H1 (cell line): ENCODE measurements at regions not wholly inside any gene's neighbourhood (a gene's known extent, or its start where the extent isn't known, plus 50 kb on each side); places are given as distances from the start of the nearest gene placed in this dataset.

Source experiments
- CTCF ChIA-PET: fragments of 300-600 bp; sonication (Branson Sonifier 250); formaldehyde crosslinking; loops from one replicate; lab custom pipeline; 2021; ENCODE audit not compliant: partially characterized antibody; lab: Charles Lee
- POLR2A ChIA-PET: fragments of 300-600 bp; sonication (Branson Sonifier 250); formaldehyde crosslinking; loops from one replicate; lab custom pipeline; 2021; ENCODE audit warnings: inconsistent platforms; ENCODE audit not compliant: partially characterized antibody; lab: Charles Lee
- DNase-seq, 2 experiments: peaks; one replicate each; pipeline versions ENCODE4 v3.0.0 to v3.0.0-alpha.2; 2010 to 2022; ENCODE audit warnings: low spot score in 2 of 2, low read depth in 1 of 2, mixed read lengths in 1 of 2
- FAIRE-seq: peaks from 2 replicates; lab custom pipeline; 2011; peaks lifted over from hg19 to GRCh38; lab: Jason Lieb, UNC
- H2AFZ ChIP-seq: 2 replicates; pipeline ENCODE4 v1.8.1; 2012; ENCODE audit warnings: low read length, inconsistent platforms
- H2AK5ac ChIP-seq: 2 replicates; pipeline ENCODE4 v1.6.1; 2013; ENCODE audit warnings: low read depth, low read length
- H2BK120ac ChIP-seq: replicated peaks from 2 replicates; pipeline ENCODE3; 2013; ENCODE audit warnings: low read depth, low read length, inconsistent platforms
- H2BK12ac ChIP-seq: 2 replicates; pipeline ENCODE4 v1.6.1; 2013; ENCODE audit warnings: low read depth, low read length
- H2BK15ac ChIP-seq: 2 replicates; pipeline ENCODE4 v1.6.1; 2013; ENCODE audit warnings: low read length
- H2BK20ac ChIP-seq: 2 replicates; pipeline ENCODE4 v1.6.1; 2013; ENCODE audit warnings: low read length
- H2BK5ac ChIP-seq: 2 replicates; pipeline ENCODE4 v1.6.1; 2013; ENCODE audit warnings: low read depth, low read length
- H3K14ac ChIP-seq: 2 replicates; pipeline ENCODE4 v1.6.1; 2013; ENCODE audit warnings: inconsistent platforms; ENCODE audit not compliant: insufficient read length
- H3K18ac ChIP-seq: 2 replicates; pipeline ENCODE4 v1.6.1; 2013; ENCODE audit warnings: low read length; ENCODE audit errors: extremely low read depth
- H3K23ac ChIP-seq: 2 replicates; pipeline ENCODE4 v1.6.1; 2013; ENCODE audit warnings: inconsistent platforms; ENCODE audit not compliant: insufficient read length
- H3K23me2 ChIP-seq: 2 replicates; pipeline ENCODE4 v1.6.1; 2013; ENCODE audit warnings: low read depth, low read length
- H3K27ac ChIP-seq: 2 replicates; pipeline ENCODE4 v1.6.1; 2011; ENCODE audit warnings: low read depth, low read length, inconsistent platforms
- H3K27me3 ChIP-seq, 4 experiments: replicated peaks in 1 of 4; 1 replicate in 1 of 4; 2 replicates in 3 of 4; pipeline versions ENCODE4 v1.6.1 to v1.8.1; 2011 to 2013; ENCODE audit warnings: low read length in 3 of 4, mild to moderate bottlenecking in 3 of 4, inconsistent platforms in 2 of 4, mixed read lengths in 2 of 4, moderate library complexity in 1 of 4; ENCODE audit not compliant: control insufficient read depth in 3 of 4, insufficient read depth in 3 of 4; ENCODE audit errors: extremely low read depth in 1 of 4
- H3K36me3 ChIP-seq, 4 experiments: 2 replicates each; pipeline versions ENCODE4 v1.6.1 to v1.8.1; 2011 to 2013; ENCODE audit warnings: mild to moderate bottlenecking in 4 of 4, low read length in 3 of 4, moderate library complexity in 2 of 4, control low read depth in 1 of 4, inconsistent platforms in 1 of 4; ENCODE audit not compliant: insufficient read depth in 4 of 4, control insufficient read depth in 2 of 4
- H3K4ac ChIP-seq: replicated peaks from 2 replicates; pipeline ENCODE3; 2013; ENCODE audit warnings: low read length, low read depth, mixed read lengths, inconsistent platforms; ENCODE audit not compliant: insufficient read length
- H3K4me1 ChIP-seq, 4 experiments: replicated peaks in 1 of 4; 1 replicate in 1 of 4; 2 replicates in 3 of 4; pipeline versions ENCODE4 v1.6.1 to v1.8.1; 2011 to 2013; ENCODE audit warnings: low read length in 3 of 4, inconsistent platforms in 2 of 4, mixed read lengths in 1 of 4; ENCODE audit not compliant: insufficient read depth in 4 of 4, control insufficient read depth in 3 of 4
- H3K4me2 ChIP-seq, 2 experiments: 2 replicates each; pipeline versions ENCODE4 v1.6.1 to v1.8.1; 2011 to 2013; ENCODE audit warnings: low read depth in 2 of 2, low read length in 2 of 2, control low read depth in 1 of 2, inconsistent platforms in 1 of 2, mild to moderate bottlenecking in 1 of 2; ENCODE audit not compliant: insufficient read depth in 1 of 2
- H3K4me3 ChIP-seq, 4 experiments: fragments of 200-600, 300-600 bp in 1 of 4; sonication (generic), shearing (Covaris generic), sonication (Bioruptor Twin) in 1 of 4; 2 replicates each; pipeline versions ENCODE4 v1.5.1 to v1.8.1; 2011 to 2016; ENCODE audit warnings: low read length in 4 of 4, low read depth in 3 of 4, control low read depth in 2 of 4, inconsistent platforms in 2 of 4, mild to moderate bottlenecking in 2 of 4, mixed read lengths in 1 of 4, moderate library complexity in 1 of 4; ENCODE audit not compliant: insufficient read depth in 2 of 4; ENCODE audit errors: extremely low read depth in 1 of 4
- H3K56ac ChIP-seq: replicated peaks from 2 replicates; pipeline ENCODE3; 2013; ENCODE audit warnings: low read depth, mild to moderate bottlenecking, mixed read lengths, low read length, inconsistent platforms; ENCODE audit not compliant: insufficient read length
- H3K79me1 ChIP-seq: 2 replicates; pipeline ENCODE4 v1.6.1; 2013; ENCODE audit warnings: low read depth, low read length, control low read depth
- H3K79me2 ChIP-seq, 2 experiments: 2 replicates each; pipeline versions ENCODE4 v1.6.1 to v1.8.1; 2012 to 2013; ENCODE audit warnings: low read length in 2 of 2, mild to moderate bottlenecking in 2 of 2, inconsistent platforms in 1 of 2; ENCODE audit not compliant: insufficient read depth in 2 of 2, control insufficient read depth in 1 of 2
- H3K9ac ChIP-seq, 4 experiments: replicated peaks in 1 of 4; 1 replicate in 1 of 4; 2 replicates in 3 of 4; pipeline versions ENCODE4 v1.6.1 to v1.8.1; 2011 to 2013; ENCODE audit warnings: low read depth in 3 of 4, low read length in 3 of 4, control low read depth in 2 of 4, mild to moderate bottlenecking in 2 of 4, moderate library complexity in 2 of 4, inconsistent platforms in 1 of 4; ENCODE audit errors: extremely low read depth in 1 of 4
- H3K9me3 ChIP-seq, 2 experiments: 2 replicates each; pipeline versions ENCODE4 v1.6.1 to v1.8.1; 2012 to 2013; ENCODE audit warnings: mild to moderate bottlenecking in 2 of 2, moderate library complexity in 2 of 2, control low read depth in 1 of 2, inconsistent platforms in 1 of 2, low read depth in 1 of 2, low read length in 1 of 2, mixed read lengths in 1 of 2; ENCODE audit not compliant: insufficient read depth in 2 of 2
- H4K20me1 ChIP-seq, 2 experiments: replicated peaks in 1 of 2; 2 replicates each; pipeline versions ENCODE3 to v1.8.1; 2011 to 2013; ENCODE audit warnings: inconsistent platforms in 2 of 2, low read length in 2 of 2, mild to moderate bottlenecking in 1 of 2; ENCODE audit not compliant: insufficient read depth in 2 of 2, control insufficient read depth in 1 of 2
- H4K5ac ChIP-seq: 2 replicates; pipeline ENCODE4 v1.6.1; 2013; ENCODE audit warnings: low read length, low read depth, mixed read lengths, inconsistent platforms; ENCODE audit not compliant: insufficient read length
- H4K8ac ChIP-seq: 2 replicates; pipeline ENCODE4 v1.8.0; 2013; ENCODE audit warnings: mild to moderate bottlenecking, moderate library complexity, low read length, inconsistent platforms; ENCODE audit not compliant: insufficient read depth; ENCODE audit errors: extremely low read depth
- H4K91ac ChIP-seq: replicated peaks from 2 replicates; pipeline ENCODE3; 2013; ENCODE audit warnings: low read length, mixed read lengths, inconsistent platforms; ENCODE audit not compliant: insufficient read length
- GTF2F1 ChIP-seq: IDR thresholded peaks from 2 replicates; pipeline ENCODE4 v1.6.1; 2012; ENCODE audit warnings: low read depth, low read length, improper control_type of control experiment, borderline replicate concordance
- KDM4A ChIP-seq: IDR thresholded peaks from one replicate; pipeline ENCODE4 v1.7.1; 2012; ENCODE audit warnings: low read depth, mild to moderate bottlenecking, moderate library complexity, low read length, inconsistent platforms; ENCODE audit not compliant: severe bottlenecking
- PHF8 ChIP-seq: fragments of 200-600 bp; sonication (generic); conservative IDR thresholded peaks from 2 replicates; pipeline ENCODE4 v1.7.1; 2012; ENCODE audit warnings: low read depth, mild to moderate bottlenecking, inconsistent platforms, low read length, moderate library complexity
- SAP30 ChIP-seq: fragments of 300-600 bp; sonication (generic); IDR thresholded peaks from 2 replicates; pipeline ENCODE4 v1.7.1; 2012; ENCODE audit warnings: low read length, moderate library complexity, mild to moderate bottlenecking, inconsistent platforms; ENCODE audit not compliant: insufficient read depth, insufficient replicate concordance
- SIX5 ChIP-seq: IDR thresholded peaks from 2 replicates; pipeline ENCODE4 v1.6.1; 2011; ENCODE audit warnings: mild to moderate bottlenecking, low read depth, low read length
- TCF12 ChIP-seq: IDR thresholded peaks from 2 replicates; pipeline ENCODE4 v1.6.1; 2011; ENCODE audit warnings: low read depth, mild to moderate bottlenecking, low read length
- WGBS, 2 experiments: shearing (Covaris generic) in 1 of 2; methylation state at CpG; one replicate each; pipeline versions ENCODE4 v1.1.6 to v1.1.7; 2013 to 2015; ENCODE audit warnings: low lambda C conversion rate in 2 of 2, mixed read lengths in 2 of 2, inconsistent platforms in 1 of 2, low coverage in 1 of 2, missing lambda C conversion rate in 1 of 2; ENCODE audit not compliant: insufficient replicate concordance in 2 of 2, insufficient coverage in 1 of 2, insufficient read length in 1 of 2; ENCODE audit errors: extremely low coverage in 1 of 2, missing lambda C conversion rate in 1 of 2; 5-methylcytosine and 5-hydroxymethylcytosine counted together

- H3K79me2 ChIP-seq: no peaks in the 10 kb centered on the region
- POLR2A ChIA-PET: no interaction called here
- no peak overlapping the region for H3K4me3 ChIP-seq
- no peak overlapping the region for H4K8ac ChIP-seq
- H4K20me1 ChIP-seq: no peaks in the 10 kb centered on the region
- H3K56ac ChIP-seq: no peak overlapping the region
- no peak overlapping the region for H2AK5ac ChIP-seq
- CTCF ChIA-PET: no interaction called here
- no peak overlapping the region for H2BK120ac ChIP-seq
- no peak overlapping the region for H2BK5ac ChIP-seq
- H3K18ac ChIP-seq: no peak overlapping the region
- H3K36me3 ChIP-seq: no peaks in the 10 kb centered on the region
- H3K23me2 ChIP-seq: no peaks in the 10 kb centered on the region
- TF ChIP-seq KDM4A: no peak
- no peak for TF ChIP-seq SAP30
- no peak for TF ChIP-seq PHF8
- no peak for TF ChIP-seq TCF12
- no peak for TF ChIP-seq SIX5
- TF ChIP-seq GTF2F1: no peak
- no peak overlapping the region for H3K4me2 ChIP-seq
- WGBS, 2 experiments: 95% methylated on average over 1 of the region's 1 CpG; no CpG with 5 or more reads in 1 of the 2 experiments
- peaks cover 0 to 1% (median 0%) of the 10 kb centered on the region in 4 experiments; a peak in 1 of 7 replicates for H3K27me3 ChIP-seq
- no peak overlapping the region for H3K9ac ChIP-seq
- H4K5ac ChIP-seq: no peak overlapping the region
- no peak overlapping the region for H4K91ac ChIP-seq
- no peak for DNase-seq
- FAIRE-seq: no peak
- no peak overlapping the region for H2BK15ac ChIP-seq
- H3K4ac ChIP-seq: no peak overlapping the region
- H3K79me1 ChIP-seq: no peaks in the 10 kb centered on the region
- H2BK12ac ChIP-seq: no peak overlapping the region
- no peak overlapping the region for H2BK20ac ChIP-seq
- H3K4me1 ChIP-seq: no peaks in the 10 kb centered on the region
- H3K14ac ChIP-seq: no peak overlapping the region
- no peak overlapping the region for H3K23ac ChIP-seq
- H2AFZ ChIP-seq: no peak overlapping the region
- H3K27ac ChIP-seq: no peak overlapping the region
- H3K9me3 ChIP-seq: peaks cover 0 to 6% of the 10 kb centered on the region in 2 experiments; a peak in 1 of 4 replicates
These were observed 1237.5 kb upstream of the GYPC start for GRCh38 chr2:125418483-125418882.
